Lower leg skin (tissue), 4 donors: ENCODE measurements at regions not wholly inside any gene's neighbourhood (a gene's known extent, or its start where the extent isn't known, plus 50 kb on each side); places are given as distances from the start of the nearest gene placed in this dataset.

Experiments used
- DNase-seq, 2 donors: peaks; one replicate each; pipeline ENCODE4 v3.0.0-alpha.2; 2019; ENCODE audit warnings: low spot score in 2 of 2
- H3K4me3 ChIP-seq: fragments of 200-600 bp; sonication (generic); 2 replicates; pipeline ENCODE4 v1.5.1; 2017; ENCODE audit warnings: mild to moderate bottlenecking, low read depth; ENCODE audit not compliant: poor library complexity, severe bottlenecking
- CTCF ChIP-seq, 3 donors: fragments of 450-650 bp; IDR thresholded peaks; one replicate each; pipeline ENCODE4 v1.5.1; 2016; ENCODE audit warnings: antibody characterized with exemption in 3 of 3, mild to moderate bottlenecking in 3 of 3, moderate library complexity in 2 of 3
- POLR2A ChIP-seq, 2 donors: fragments of 450-650 bp; IDR thresholded peaks; one replicate each; pipeline ENCODE4 v1.6.1; 2016 to 2017; ENCODE audit warnings: antibody characterized with exemption in 2 of 2, mild to moderate bottlenecking in 1 of 2, moderate library complexity in 1 of 2
- WGBS, 2 donors: methylation state at CpG; one replicate each; pipeline ENCODE4 v1.1.5; 2018; 5-methylcytosine and 5-hydroxymethylcytosine counted together
- intact Hi-C: fragments of 100-400 bp; cut with DNase I; formaldehyde crosslinking; loops from one replicate; pipeline ENCODE4 v1.15.0; 2023; ENCODE audit warnings: low total_unique reads

- intact Hi-C loops = no loop called here
- no peak for TF ChIP-seq CTCF (IDR thresholded peaks at IDR 0.05)
- no peak for TF ChIP-seq POLR2A (IDR thresholded peaks at IDR 0.05)
Observed at GRCh38 chr2:147033044-147033443, 811.8 kb upstream of the ACVR2A start.

GRCh38 chr2:147031897-147032296 is 812.9 kb upstream of the ACVR2A start:
- intact Hi-C loops = no loop called here
- TF ChIP-seq CTCF (IDR thresholded peaks at IDR 0.05) (no peak), POLR2A (IDR thresholded peaks at IDR 0.05) (no peak)
- no peak overlapping the region for H3K4me3 ChIP-seq
- DNase-seq = no peak
- 82 to 84% methylated on average over 3 of the region's 3 CpGs for WGBS, 2 donors

More at GRCh38 chr2:147033044-147033443, 811.8 kb upstream of the ACVR2A start:
- no peak for DNase-seq
- H3K4me3 ChIP-seq = no peak overlapping the region
- 41 to 54% methylated on average over 1 of the region's 1 CpG for WGBS, 2 donors

- no peak for DNase-seq
- 49 to 57% methylated on average over 6 of the region's 6 CpGs for WGBS, 2 donors
- H3K4me3 ChIP-seq = no peak overlapping the region
- intact Hi-C loops = no loop called here
- no peak for TF ChIP-seq POLR2A (IDR thresholded peaks at IDR 0.05)
- TF ChIP-seq CTCF (IDR thresholded peaks at IDR 0.05) = no peak
Observed at GRCh38 chr2:147030966-147031720, 813.7 kb upstream of the ACVR2A start.

- TF ChIP-seq CTCF (IDR thresholded peaks at IDR 0.05) (no peak), POLR2A (IDR thresholded peaks at IDR 0.05) (no peak)
- intact Hi-C loops = no loop called here
- WGBS, 2 donors = 59 to 67% methylated on average over 1 of the region's 1 CpG
- no peak overlapping the region for H3K4me3 ChIP-seq
- DNase-seq = no peak
Observed at GRCh38 chr2:147027436-147027835, 817.4 kb upstream of the ACVR2A start.

- no peak for DNase-seq
- intact Hi-C loops = no loop called here
- no peak overlapping the region for H3K4me3 ChIP-seq
- TF ChIP-seq CTCF (IDR thresholded peaks at IDR 0.05) (no peak), POLR2A (IDR thresholded peaks at IDR 0.05) (no peak)
- WGBS, 2 donors = 62 to 70% methylated on average over 2 of the region's 2 CpGs
Observed at GRCh38 chr2:147026664-147027295, 818.0 kb upstream of the ACVR2A start.
